ENCODE measurements at regions not wholly inside any gene's neighbourhood (a gene's known extent, or its start where the extent isn't known, plus 50 kb on each side); places are given as distances from the start of the nearest gene placed in this dataset.
A peak's percentile ranks its signal among the peaks of the same experiment; 100 is the strongest.

DNA sequence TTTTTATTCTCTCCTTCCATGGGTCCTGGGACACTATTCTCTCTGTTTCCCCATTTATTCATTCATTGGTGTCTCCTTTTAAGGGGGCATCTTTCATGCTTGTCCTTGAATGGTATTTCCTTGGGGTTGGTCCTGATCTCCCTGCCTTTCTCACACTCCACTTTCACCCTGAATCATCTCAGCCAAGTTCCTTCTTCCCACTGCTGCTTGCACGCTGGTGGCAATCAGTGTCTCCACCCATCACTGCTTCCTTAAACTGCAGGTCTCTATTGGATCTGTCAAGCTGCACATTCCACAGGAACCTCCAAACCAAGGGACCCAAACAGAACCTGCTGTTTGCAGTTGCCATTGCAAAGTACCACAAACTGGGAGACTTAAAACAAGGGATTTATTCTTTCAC, 89.3 kb upstream of the SDK2 start:
- H3K4me1 Mint-ChIP-seq, result peaks cover 0 to 1% (median 0%) of the 10 kb centered on the region in 3 donors
- no peak overlapping the region for H3K27ac Mint-ChIP-seq
- H3K9me3 Mint-ChIP-seq, result peaks cover 9 to 15% (median 10%) of the 10 kb centered on the region in 3 donors
- H3K36me3 Mint-ChIP-seq, result no peaks in the 10 kb centered on the region
- H3K4me3 Mint-ChIP-seq, result no peak overlapping the region
- peaks cover 18% of the 10 kb centered on the region for H3K27me3 Mint-ChIP-seq

DNA sequence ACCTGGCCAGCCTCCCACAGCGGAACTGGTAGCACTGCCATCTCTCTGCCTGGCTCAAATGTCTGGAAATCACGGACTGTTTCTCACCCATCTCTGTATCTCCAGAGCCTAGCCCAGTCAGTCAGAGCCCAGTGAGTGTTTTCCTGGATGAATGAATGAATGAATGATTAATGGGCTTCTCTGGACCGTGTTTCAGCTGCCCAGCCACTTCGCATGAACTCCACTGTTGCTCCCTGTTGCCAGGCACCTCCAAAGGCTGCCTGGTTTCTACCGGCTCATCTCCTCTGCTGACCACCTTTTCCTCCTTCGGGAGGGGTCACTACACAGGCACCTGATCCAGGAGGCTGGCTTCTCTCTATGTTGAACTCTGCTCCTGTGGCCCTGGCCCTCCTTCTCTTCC, 91.0 kb upstream of the SDK2 start:
- no peak overlapping the region for H3K27ac Mint-ChIP-seq
- H3K27me3 Mint-ChIP-seq, result peaks cover 18% of the 10 kb centered on the region
- no peak overlapping the region for H3K4me3 Mint-ChIP-seq
- H3K36me3 Mint-ChIP-seq, result no peaks in the 10 kb centered on the region
- H3K4me1 Mint-ChIP-seq, result peaks cover 0 to 1% (median 0%) of the 10 kb centered on the region in 3 donors
- peaks cover 9 to 12% (median 9%) of the 10 kb centered on the region in 3 donors for H3K9me3 Mint-ChIP-seq

- Mint-ChIP-seq H3K27ac (no peak overlapping the region), H3K9me3 (no peaks in the 10 kb centered on the region), H3K4me3 (no peak overlapping the region), H3K36me3 (peaks cover 1% of the 10 kb centered on the region), H3K27me3 (peaks cover 17% of the 10 kb centered on the region), H3K4me1 (peaks cover 0 to 1% (median 0%) of the 10 kb centered on the region in 3 donors)
Observed at GRCh38 chr17:73738751-73739575, 94.7 kb upstream of the SDK2 start.

- Mint-ChIP-seq H3K27ac (no peak overlapping the region), H3K36me3 (peaks cover 1% of the 10 kb centered on the region), H3K4me3 (no peak overlapping the region), H3K9me3 (no peaks in the 10 kb centered on the region), H3K27me3 (peaks cover 16% of the 10 kb centered on the region), H3K4me1 (peaks cover 0 to 1% (median 0%) of the 10 kb centered on the region in 3 donors)
Observed at GRCh38 chr17:73740370-73740769, 96.1 kb upstream of the SDK2 start.

DNA sequence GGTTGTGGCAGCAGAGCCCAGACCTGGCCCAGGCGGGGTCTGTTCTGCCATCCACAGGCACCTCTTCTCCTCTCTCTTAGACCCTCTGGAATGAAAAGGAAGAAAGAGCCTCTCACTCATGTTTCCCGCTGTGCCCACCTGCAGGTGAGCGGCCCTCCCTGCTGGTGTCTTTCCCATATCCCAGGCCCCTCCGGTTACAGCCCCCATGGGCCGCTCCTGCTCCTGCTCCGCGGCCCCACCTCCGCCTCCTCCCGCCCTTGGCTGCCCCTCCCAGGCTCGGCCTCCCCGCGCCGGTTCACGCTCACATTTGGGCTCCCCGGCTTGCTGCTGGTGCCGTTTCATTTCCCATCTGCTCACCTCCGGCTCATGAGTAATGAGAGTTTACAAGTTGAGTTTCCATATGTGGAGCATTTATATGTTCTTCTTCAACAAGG, 98.7 kb upstream of the SDK2 start:
- Mint-ChIP-seq H3K9me3 (no peaks in the 10 kb centered on the region), H3K27me3 (peaks cover 15% of the 10 kb centered on the region), H3K27ac (no peak overlapping the region), H3K4me3 (no peak overlapping the region), H3K36me3 (peaks cover 1% of the 10 kb centered on the region), H3K4me1 (no peaks in the 10 kb centered on the region)

GRCh38 chr17:73743518-73744201, 99.4 kb upstream of the SDK2 start:
- Mint-ChIP-seq H3K27ac (no peak overlapping the region), H3K4me1 (no peaks in the 10 kb centered on the region), H3K9me3 (no peaks in the 10 kb centered on the region), H3K27me3 (peaks cover 15% of the 10 kb centered on the region), H3K36me3 (peaks cover 1% of the 10 kb centered on the region), H3K4me3 (no peak overlapping the region)

DNA sequence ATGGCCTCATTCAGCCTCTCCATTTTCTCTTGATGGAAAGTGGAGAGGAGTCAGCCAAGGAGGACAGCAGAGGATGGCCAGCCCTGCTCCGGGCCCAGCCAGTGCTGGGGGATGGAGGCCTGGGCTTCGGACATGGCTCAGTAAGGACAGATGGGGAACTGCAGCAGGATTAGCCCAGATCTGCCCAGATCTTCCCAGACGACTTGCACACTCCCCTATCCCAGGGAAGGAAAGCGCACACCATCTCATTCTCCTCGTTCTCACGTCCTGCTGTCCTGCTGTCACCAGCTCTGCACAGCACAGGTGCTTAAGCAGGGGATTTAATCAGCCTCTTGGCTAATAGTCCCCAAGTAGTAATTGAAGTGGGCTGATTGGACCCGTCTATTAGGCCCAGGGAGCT, 100.2 kb upstream of the SDK2 start:
- Mint-ChIP-seq H3K9me3 (no peaks in the 10 kb centered on the region), H3K36me3 (peaks cover 1% of the 10 kb centered on the region), H3K4me1 (no peaks in the 10 kb centered on the region), H3K4me3 (no peak overlapping the region), H3K27ac (no peak overlapping the region), H3K27me3 (peaks cover 15% of the 10 kb centered on the region)

DNA sequence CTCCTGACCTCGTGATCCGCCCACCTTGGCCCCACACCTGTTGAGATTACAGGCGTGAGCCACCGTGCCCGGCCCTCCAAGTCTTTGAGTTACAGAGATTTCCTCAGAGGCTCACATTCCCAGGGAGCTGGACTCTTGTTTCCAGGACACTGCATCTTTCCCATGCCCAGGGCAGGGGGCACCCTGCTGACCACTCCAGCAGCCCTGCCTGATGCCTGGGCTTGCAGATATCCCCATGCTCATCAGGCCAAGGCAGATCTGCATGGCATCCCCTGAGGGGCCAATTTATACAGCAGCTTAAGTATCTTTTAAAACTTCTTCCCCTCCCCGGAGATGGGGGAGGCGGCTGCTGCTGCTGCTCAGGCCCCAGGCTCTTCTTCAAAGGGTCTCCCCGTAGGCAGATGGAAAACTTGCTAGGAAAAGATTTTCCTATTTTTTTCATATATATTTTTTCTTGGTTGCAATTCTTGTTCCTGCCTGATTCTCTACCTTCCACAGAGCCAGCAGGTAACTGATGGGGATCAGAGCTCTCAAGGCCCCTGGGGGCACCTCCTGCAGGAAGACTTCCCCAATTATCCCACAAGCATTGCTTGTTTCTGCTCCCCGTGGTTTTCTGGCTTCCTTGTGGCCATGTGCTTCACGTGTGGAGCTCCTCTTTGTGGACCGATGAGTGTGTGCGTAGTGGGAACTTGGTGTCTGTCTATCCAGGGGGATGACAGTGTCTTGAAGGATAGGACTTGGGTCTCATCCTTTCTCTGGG, 102.2 kb upstream of the SDK2 start:
- no peaks in the 10 kb centered on the region for H3K9me3 Mint-ChIP-seq
- no peak overlapping the region for H3K27ac Mint-ChIP-seq
- H3K36me3 Mint-ChIP-seq, result peaks cover 1% of the 10 kb centered on the region

GRCh38 chr17:73747221-73748002, 103.2 kb upstream of the SDK2 start:
- H3K36me3 Mint-ChIP-seq, result peaks cover under 1% of the 10 kb centered on the region
- peaks cover 8% of the 10 kb centered on the region for H3K27me3 Mint-ChIP-seq
- H3K4me1 Mint-ChIP-seq, result no peaks in the 10 kb centered on the region
- no peak overlapping the region for H3K4me3 Mint-ChIP-seq
- no peaks in the 10 kb centered on the region for H3K9me3 Mint-ChIP-seq
- no peak overlapping the region for H3K27ac Mint-ChIP-seq

More for the DNA sequence above, 102.2 kb upstream of the SDK2 start:
- no peak overlapping the region for H3K4me3 Mint-ChIP-seq
- no peaks in the 10 kb centered on the region for H3K4me1 Mint-ChIP-seq
- peaks cover 10% of the 10 kb centered on the region for H3K27me3 Mint-ChIP-seq

DNA sequence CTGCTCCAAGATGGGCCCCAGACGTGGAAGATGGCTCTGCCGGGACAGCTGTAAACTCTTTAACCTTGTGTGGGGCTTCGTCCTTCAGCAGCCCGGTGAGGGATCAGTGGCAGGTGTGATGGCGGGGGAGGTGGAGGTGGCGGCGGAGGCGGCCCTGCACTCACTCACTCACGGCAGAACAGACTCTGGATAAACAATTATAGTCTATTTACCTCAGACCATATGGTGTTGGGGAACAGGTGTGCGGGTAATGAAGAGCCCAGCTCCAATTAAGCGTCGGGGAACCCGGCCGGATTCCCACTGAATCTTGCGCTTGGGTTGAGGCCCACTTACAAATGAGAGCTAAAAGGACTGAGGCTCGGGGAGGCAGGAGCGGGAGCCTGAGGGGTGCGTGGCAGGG, 104.3 kb upstream of the SDK2 start:
- Mint-ChIP-seq H3K9me3 (no peaks in the 10 kb centered on the region), H3K27me3 (peaks cover 6% of the 10 kb centered on the region), H3K4me1 (no peaks in the 10 kb centered on the region), H3K4me3 (no peak overlapping the region), H3K36me3 (no peaks in the 10 kb centered on the region), H3K27ac (peak overlapping the region in 1 of 3 donors; percentile 64)

DNA sequence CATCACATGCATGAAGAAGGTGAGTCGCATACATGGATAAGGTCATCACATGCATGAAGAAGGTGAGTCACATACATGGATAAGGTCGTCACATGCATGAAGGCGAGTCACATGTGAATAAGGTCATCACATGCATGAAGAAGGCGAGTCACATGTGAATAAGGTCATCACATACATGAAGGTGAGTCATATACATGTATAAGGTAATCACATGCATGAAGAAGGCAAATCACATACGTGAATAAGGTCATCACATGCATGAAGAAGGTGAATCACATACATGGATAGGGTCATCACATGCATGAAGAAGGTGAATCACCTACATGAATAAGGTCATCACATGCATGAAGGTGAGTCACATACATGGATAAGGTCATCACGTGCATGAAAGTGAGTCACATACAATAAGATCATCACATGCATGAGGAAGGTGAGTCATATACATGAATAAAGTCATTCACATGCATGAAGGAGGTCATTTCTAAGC, 105.1 kb upstream of the SDK2 start:
- Mint-ChIP-seq H3K36me3 (no peaks in the 10 kb centered on the region), H3K4me1 (no peaks in the 10 kb centered on the region), H3K27me3 (peaks cover 2% of the 10 kb centered on the region), H3K9me3 (no peaks in the 10 kb centered on the region), H3K27ac (peak overlapping the region in 1 of 3 donors; percentile 26), H3K4me3 (no peak overlapping the region)

DNA sequence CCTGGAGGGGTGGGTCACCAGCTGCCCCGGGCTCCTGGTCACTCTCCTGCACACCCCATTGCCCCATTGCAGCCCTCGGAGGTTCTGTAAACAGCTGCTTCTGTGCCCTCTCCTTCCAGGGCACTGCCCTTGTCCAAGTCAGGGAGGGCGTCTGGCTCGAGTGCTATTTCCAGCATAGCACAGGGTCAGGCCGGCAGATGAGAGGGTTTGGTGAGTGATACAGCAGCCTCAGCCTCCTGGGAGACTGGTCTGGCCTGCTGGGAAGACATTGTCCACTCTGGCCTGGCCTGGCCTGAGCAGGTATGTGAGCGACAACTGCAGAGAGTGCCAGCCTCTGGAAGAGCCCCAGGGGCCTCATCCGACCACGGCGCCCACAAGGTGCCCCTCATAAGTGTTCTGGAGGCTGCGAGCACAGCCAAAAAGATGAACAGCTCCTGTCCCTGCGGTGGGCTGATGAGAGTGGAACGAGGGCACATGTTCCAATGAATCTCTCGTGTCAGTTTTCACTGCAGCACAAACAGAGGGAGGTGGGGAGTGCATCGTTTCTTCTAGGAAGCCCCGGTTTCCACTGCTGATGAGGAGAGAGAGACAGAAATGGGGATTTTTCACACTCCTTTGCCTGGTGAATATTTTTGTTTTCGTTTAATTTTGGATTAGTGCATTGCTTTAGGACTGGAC, 105.8 kb upstream of the SDK2 start:
- Mint-ChIP-seq H3K27me3 (no peaks in the 10 kb centered on the region), H3K4me3 (no peak overlapping the region), H3K36me3 (no peaks in the 10 kb centered on the region), H3K9me3 (no peaks in the 10 kb centered on the region), H3K4me1 (no peaks in the 10 kb centered on the region), H3K27ac (no peak overlapping the region)

- H3K9me3 Mint-ChIP-seq, result no peaks in the 10 kb centered on the region
- no peaks in the 10 kb centered on the region for H3K36me3 Mint-ChIP-seq
- H3K4me3 Mint-ChIP-seq, result no peak overlapping the region
- H3K4me1 Mint-ChIP-seq, result no peaks in the 10 kb centered on the region
- no peaks in the 10 kb centered on the region for H3K27me3 Mint-ChIP-seq
- H3K27ac Mint-ChIP-seq, result no peak overlapping the region
Observed at GRCh38 chr17:73750975-73751374, 106.7 kb upstream of the SDK2 start.
